SK-N-SH treated with all-trans-retinoic acid at 6 μM for 48 hours (cell line): ENCODE measurements at regions not wholly inside any gene's neighbourhood (a gene's known extent, or its start where the extent isn't known, plus 50 kb on each side); places are given as distances from the start of the nearest gene placed in this dataset.

Source experiments
- ATAC-seq: fragments of 200-7000 bp; cut with Tn5 transposase; 3 replicates; pipeline ENCODE4 v1.9.1; 2020; ENCODE audit warnings: mild to moderate bottlenecking, moderate library complexity
- ARNTL ChIP-seq: fragments of 450-650 bp; formaldehyde crosslinking; IDR thresholded peaks from 2 replicates; pipeline ENCODE4 v1.5.0; 2020; ENCODE audit warnings: low read depth, mild to moderate bottlenecking, moderate library complexity, borderline replicate concordance
- BACH2 ChIP-seq: fragments of 250-450 bp; sonication (Bioruptor Pico); IDR thresholded peaks from 2 replicates; pipeline ENCODE4 v1.9.0; 2021; ENCODE audit warnings: mild to moderate bottlenecking, borderline replicate concordance
- CREB5 ChIP-seq: fragments of 250-450 bp; sonication (Bioruptor Pico); IDR thresholded peaks from 2 replicates; pipeline ENCODE4 v1.5.1; 2020; ENCODE audit warnings: low read depth, mild to moderate bottlenecking, moderate library complexity
- CSDC2 ChIP-seq: fragments of 250-450 bp; sonication (Bioruptor Pico); IDR thresholded peaks from 2 replicates; pipeline ENCODE4 v1.5.0; 2020; ENCODE audit warnings: mild to moderate bottlenecking, moderate library complexity
- CSRNP3 ChIP-seq: fragments of 250-450 bp; sonication (Bioruptor Pico); IDR thresholded peaks from 2 replicates; pipeline ENCODE4 v1.5.1; 2021; ENCODE audit warnings: mild to moderate bottlenecking, moderate library complexity
- ESRRG ChIP-seq: fragments of 250-450 bp; sonication (Bioruptor Pico); IDR thresholded peaks from 2 replicates; pipeline ENCODE4 v1.6.1; 2021; ENCODE audit warnings: mild to moderate bottlenecking
- GLIS3 ChIP-seq: fragments of 250-450 bp; sonication (Bioruptor Pico); IDR thresholded peaks from 2 replicates; pipeline ENCODE4 v1.5.0; 2020; ENCODE audit warnings: mild to moderate bottlenecking, moderate library complexity
- ISL1 ChIP-seq: fragments of 250-450 bp; sonication (Bioruptor Pico); IDR thresholded peaks from 2 replicates; pipeline ENCODE4 v2.1.2; 2022; ENCODE audit warnings: mild to moderate bottlenecking, moderate library complexity
- OSR1 ChIP-seq: fragments of 250-450 bp; sonication (Bioruptor Pico); IDR thresholded peaks from 2 replicates; pipeline ENCODE4 v1.8.0; 2022; ENCODE audit warnings: moderate library complexity, mild to moderate bottlenecking, inconsistent platforms
- POU6F1 ChIP-seq: fragments of 250-450 bp; sonication (Bioruptor Pico); IDR thresholded peaks from 2 replicates; pipeline ENCODE4 v1.8.0; 2021; ENCODE audit warnings: low read depth, mild to moderate bottlenecking, moderate library complexity, borderline replicate concordance
- PPARA ChIP-seq: fragments of 250-450 bp; sonication (Bioruptor Pico); IDR thresholded peaks from 2 replicates; pipeline ENCODE4 v1.5.0; 2020; ENCODE audit warnings: mild to moderate bottlenecking, borderline replicate concordance
- RARB ChIP-seq: fragments of 250-450 bp; sonication (Bioruptor Pico); IDR thresholded peaks from 2 replicates; pipeline ENCODE4 v1.8.0; 2021; ENCODE audit warnings: mild to moderate bottlenecking, moderate library complexity
- SNAI2 ChIP-seq: fragments of 250-450 bp; sonication (Bioruptor Pico); IDR thresholded peaks from 2 replicates; pipeline ENCODE4 v1.5.0; 2020; ENCODE audit warnings: mild to moderate bottlenecking, moderate library complexity
- TOX ChIP-seq: fragments of 250-450 bp; sonication (Bioruptor Pico); IDR thresholded peaks from 2 replicates; pipeline ENCODE4 v1.8.0; 2021; ENCODE audit warnings: mild to moderate bottlenecking, moderate library complexity, borderline replicate concordance
- ZC3H10 ChIP-seq: fragments of 250-450 bp; sonication (Bioruptor Pico); IDR thresholded peaks from 2 replicates; pipeline ENCODE4 v1.5.1; 2021; ENCODE audit warnings: mild to moderate bottlenecking, moderate library complexity
- ZFP3 ChIP-seq: fragments of 250-450 bp; sonication (Bioruptor Pico); IDR thresholded peaks from 2 replicates; pipeline ENCODE4 v1.5.0; 2020; ENCODE audit warnings: mild to moderate bottlenecking, moderate library complexity
- ZFP30 ChIP-seq: fragments of 450-650 bp; formaldehyde crosslinking; IDR thresholded peaks from 2 replicates; pipeline ENCODE4 v1.5.0; 2022; ENCODE audit warnings: mild to moderate bottlenecking, moderate library complexity
- ZNF565 ChIP-seq: fragments of 450-650 bp; formaldehyde crosslinking; conservative IDR thresholded peaks from 2 replicates; pipeline ENCODE4 v1.5.0; 2020; ENCODE audit warnings: low read depth, mild to moderate bottlenecking, moderate library complexity
- ZNF70 ChIP-seq: fragments of 450-650 bp; formaldehyde crosslinking; IDR thresholded peaks from 2 replicates; pipeline ENCODE4 v1.5.0; 2020; ENCODE audit warnings: mild to moderate bottlenecking, moderate library complexity
- ZNF8 ChIP-seq: fragments of 450-650 bp; formaldehyde crosslinking; IDR thresholded peaks from 2 replicates; pipeline ENCODE4 v1.5.0; 2020; ENCODE audit warnings: mild to moderate bottlenecking, moderate library complexity

GRCh38 chr7:136066304-136067143, 89.4 kb upstream of the MTPN start (continued):
- TF ChIP-seq CSDC2 (CRISPR knock-in tag) (no peak), CREB5 (CRISPR knock-in tag) (no peak), TOX (CRISPR knock-in tag) (no peak), SNAI2 (no peak), ISL1 (CRISPR knock-in tag) (no peak), ZFP3 (CRISPR knock-in tag) (no peak), ZNF70 (CRISPR knock-in tag) (no peak)

- TF ChIP-seq TOX (CRISPR knock-in tag): no peak
- TF ChIP-seq ZC3H10 (CRISPR knock-in tag): no peak
- TF ChIP-seq ESRRG (CRISPR knock-in tag): no peak
- no peak for TF ChIP-seq ZFP3 (CRISPR knock-in tag)
- no peak for TF ChIP-seq RARB (CRISPR knock-in tag)
Measured at GRCh38 chr7:136064627-136065237, 87.6 kb upstream of the MTPN start.

GRCh38 chr7:136064081-136064480, 86.9 kb upstream of the MTPN start:
- no peak for TF ChIP-seq ZFP3 (CRISPR knock-in tag)
- TF ChIP-seq TOX (CRISPR knock-in tag): no peak
- TF ChIP-seq CREB5 (CRISPR knock-in tag): no peak
- no peak for TF ChIP-seq BACH2 (CRISPR knock-in tag)
- TF ChIP-seq OSR1 (CRISPR knock-in tag): no peak
- no peak for TF ChIP-seq RARB (CRISPR knock-in tag)
- no peak for TF ChIP-seq SNAI2
- TF ChIP-seq ZNF565 (CRISPR knock-in tag): no peak
- no peak for TF ChIP-seq ESRRG (CRISPR knock-in tag)
- TF ChIP-seq ZNF8 (CRISPR knock-in tag): no peak
- no peak for TF ChIP-seq ZFP30 (CRISPR knock-in tag)
- TF ChIP-seq ISL1 (CRISPR knock-in tag): no peak
- TF ChIP-seq PPARA: no peak
- no peak for ATAC-seq

More at GRCh38 chr7:136064627-136065237, 87.6 kb upstream of the MTPN start:
- ATAC-seq: no peak

- TF ChIP-seq OSR1 (CRISPR knock-in tag): no peak
- ATAC-seq: no peak
Measured at GRCh38 chr7:136063326-136063666, 86.1 kb upstream of the MTPN start.

GRCh38 chr7:136062625-136063325, 85.6 kb upstream of the MTPN start:
- TF ChIP-seq CSRNP3 (CRISPR knock-in tag): no peak
- TF ChIP-seq GLIS3: no peak
- no peak for TF ChIP-seq ARNTL (CRISPR knock-in tag)
- no peak for TF ChIP-seq ZNF70 (CRISPR knock-in tag)
- TF ChIP-seq ZFP30 (CRISPR knock-in tag): no peak
- no peak for TF ChIP-seq POU6F1 (CRISPR knock-in tag)
- TF ChIP-seq ZFP3 (CRISPR knock-in tag): no peak
- TF ChIP-seq ZNF565 (CRISPR knock-in tag): no peak
- TF ChIP-seq BACH2 (CRISPR knock-in tag): no peak
- TF ChIP-seq TOX (CRISPR knock-in tag): no peak
- no peak for TF ChIP-seq CSDC2 (CRISPR knock-in tag)
- no peak for ATAC-seq
